Lower leg skin (tissue), 4 donors: ENCODE measurements at regions not wholly inside any gene's neighbourhood (a gene's known extent, or its start where the extent isn't known, plus 50 kb on each side); places are given as distances from the start of the nearest gene placed in this dataset.

Experiments
- DNase-seq, 2 donors: peaks; one replicate each; pipeline ENCODE4 v3.0.0-alpha.2; 2019; ENCODE audit warnings: low spot score in 2 of 2
- H3K4me3 ChIP-seq: fragments of 200-600 bp; sonication (generic); 2 replicates; pipeline ENCODE4 v1.5.1; 2017; ENCODE audit warnings: mild to moderate bottlenecking, low read depth; ENCODE audit not compliant: poor library complexity, severe bottlenecking
- POLR2A ChIP-seq, 2 donors: fragments of 450-650 bp; IDR thresholded peaks; one replicate each; pipeline ENCODE4 v1.6.1; 2016 to 2017; ENCODE audit warnings: antibody characterized with exemption in 2 of 2, mild to moderate bottlenecking in 1 of 2, moderate library complexity in 1 of 2
- WGBS, 2 donors: methylation state at CpG; one replicate each; pipeline ENCODE4 v1.1.5; 2018; 5-methylcytosine and 5-hydroxymethylcytosine counted together
- intact Hi-C: fragments of 100-400 bp; cut with DNase I; formaldehyde crosslinking; loops from one replicate; pipeline ENCODE4 v1.15.0; 2023; ENCODE audit warnings: low total_unique reads
- TF ChIP-seq, protein P1 (sequence below), 3 donors: fragments of 450-650 bp; IDR thresholded peaks; one replicate each; pipeline ENCODE4 v1.5.1; 2016; ENCODE audit warnings: antibody characterized with exemption in 3 of 3, mild to moderate bottlenecking in 3 of 3, moderate library complexity in 2 of 3

DNA sequence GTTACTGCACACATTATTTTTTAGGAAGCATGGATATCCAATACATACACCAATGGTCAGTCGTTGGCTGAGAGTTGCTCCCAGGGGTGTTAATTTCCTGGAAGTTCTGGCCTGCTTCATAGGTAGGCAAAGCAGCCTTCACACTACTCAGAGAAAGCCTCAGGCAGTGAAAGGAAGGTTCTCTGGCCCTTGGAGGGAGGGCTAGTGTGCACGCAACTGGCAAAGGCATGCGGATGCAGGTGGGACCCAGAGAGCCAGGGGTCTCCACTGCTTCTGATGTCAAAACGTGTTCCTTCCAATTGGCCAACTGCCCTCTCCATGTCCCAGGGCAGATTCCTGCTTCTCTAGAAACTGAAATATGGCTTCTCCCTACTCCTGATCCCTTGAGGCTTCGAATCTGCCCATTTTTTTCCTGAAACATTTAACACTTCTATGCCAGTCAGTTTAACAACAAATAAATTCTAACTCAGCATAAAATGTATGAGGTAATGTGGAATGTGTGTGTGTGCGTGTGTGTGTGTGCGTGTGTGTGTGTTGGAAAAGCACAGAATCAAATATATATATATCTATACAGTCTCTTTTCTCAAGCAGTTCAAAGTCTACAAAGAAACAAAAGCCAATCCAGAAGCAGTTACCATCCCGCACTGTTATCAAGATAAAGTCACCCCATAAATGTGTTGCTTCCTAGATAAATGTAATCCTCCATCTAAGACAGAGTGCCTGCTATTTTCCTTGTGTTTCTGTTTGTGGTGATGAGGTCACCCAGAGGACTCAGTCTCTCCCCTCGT, 94.0 kb upstream of the HIVEP1 start:
- no peak for DNase-seq
- 47% methylated on average over 9 of the region's 9 CpGs for WGBS, 2 donors

DNA sequence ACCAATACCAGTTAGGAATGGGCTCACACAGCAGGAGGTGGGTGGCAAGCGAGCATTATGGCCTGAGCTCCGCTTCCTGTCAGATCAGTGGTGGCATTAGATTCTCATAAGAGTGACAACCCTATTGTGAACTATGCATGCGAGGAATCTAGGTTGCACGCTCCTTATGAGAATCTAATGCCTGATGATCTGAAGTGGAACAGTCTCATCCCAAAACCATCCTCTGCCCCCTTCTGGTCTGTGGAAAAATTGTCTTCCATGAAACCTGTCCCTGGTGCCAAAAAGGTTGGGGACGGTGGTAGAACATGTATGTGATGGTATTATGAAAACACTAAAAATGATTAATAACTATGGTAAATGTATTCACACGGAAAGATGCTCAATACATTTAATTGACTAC, 99.7 kb upstream of the HIVEP1 start:
- no peak for DNase-seq
- intact Hi-C loops, result no loop called here
- WGBS, 2 donors, result 86 to 90% methylated on average over 6 of the region's 6 CpGs
- no peak overlapping the region for H3K4me3 ChIP-seq
- TF ChIP-seq, protein P1, sequence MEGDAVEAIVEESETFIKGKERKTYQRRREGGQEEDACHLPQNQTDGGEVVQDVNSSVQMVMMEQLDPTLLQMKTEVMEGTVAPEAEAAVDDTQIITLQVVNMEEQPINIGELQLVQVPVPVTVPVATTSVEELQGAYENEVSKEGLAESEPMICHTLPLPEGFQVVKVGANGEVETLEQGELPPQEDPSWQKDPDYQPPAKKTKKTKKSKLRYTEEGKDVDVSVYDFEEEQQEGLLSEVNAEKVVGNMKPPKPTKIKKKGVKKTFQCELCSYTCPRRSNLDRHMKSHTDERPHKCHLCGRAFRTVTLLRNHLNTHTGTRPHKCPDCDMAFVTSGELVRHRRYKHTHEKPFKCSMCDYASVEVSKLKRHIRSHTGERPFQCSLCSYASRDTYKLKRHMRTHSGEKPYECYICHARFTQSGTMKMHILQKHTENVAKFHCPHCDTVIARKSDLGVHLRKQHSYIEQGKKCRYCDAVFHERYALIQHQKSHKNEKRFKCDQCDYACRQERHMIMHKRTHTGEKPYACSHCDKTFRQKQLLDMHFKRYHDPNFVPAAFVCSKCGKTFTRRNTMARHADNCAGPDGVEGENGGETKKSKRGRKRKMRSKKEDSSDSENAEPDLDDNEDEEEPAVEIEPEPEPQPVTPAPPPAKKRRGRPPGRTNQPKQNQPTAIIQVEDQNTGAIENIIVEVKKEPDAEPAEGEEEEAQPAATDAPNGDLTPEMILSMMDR (IDR thresholded peaks at IDR 0.05), result no peak
- no peak for TF ChIP-seq POLR2A (IDR thresholded peaks at IDR 0.05)

More for the DNA sequence above, 94.0 kb upstream of the HIVEP1 start:
- H3K4me3 ChIP-seq, result no peak overlapping the region
- TF ChIP-seq POLR2A (IDR thresholded peaks at IDR 0.05), result no peak
- TF ChIP-seq, protein P1 (IDR thresholded peaks at IDR 0.05), result no peak
- intact Hi-C loops, result no loop called here

- WGBS, 2 donors, result 76 to 78% methylated on average over 1 of the region's 1 CpG
- no peak for DNase-seq
- no peak overlapping the region for H3K4me3 ChIP-seq
- intact Hi-C loops, result no loop called here
- TF ChIP-seq POLR2A (IDR thresholded peaks at IDR 0.05), result no peak
- TF ChIP-seq, protein P1 (IDR thresholded peaks at IDR 0.05), result no peak
Measured at GRCh38 chr6:11911538-11911937, 100.6 kb upstream of the HIVEP1 start.

- DNase-seq, result no peak
- 83 to 86% methylated on average over 7 of the region's 7 CpGs for WGBS, 2 donors
- H3K4me3 ChIP-seq, result no peak overlapping the region
- intact Hi-C loops, result no loop called here
- no peak for TF ChIP-seq POLR2A (IDR thresholded peaks at IDR 0.05)
- TF ChIP-seq, protein P1 (IDR thresholded peaks at IDR 0.05), result no peak
Measured at GRCh38 chr6:11909696-11910132, 102.4 kb upstream of the HIVEP1 start.

DNA sequence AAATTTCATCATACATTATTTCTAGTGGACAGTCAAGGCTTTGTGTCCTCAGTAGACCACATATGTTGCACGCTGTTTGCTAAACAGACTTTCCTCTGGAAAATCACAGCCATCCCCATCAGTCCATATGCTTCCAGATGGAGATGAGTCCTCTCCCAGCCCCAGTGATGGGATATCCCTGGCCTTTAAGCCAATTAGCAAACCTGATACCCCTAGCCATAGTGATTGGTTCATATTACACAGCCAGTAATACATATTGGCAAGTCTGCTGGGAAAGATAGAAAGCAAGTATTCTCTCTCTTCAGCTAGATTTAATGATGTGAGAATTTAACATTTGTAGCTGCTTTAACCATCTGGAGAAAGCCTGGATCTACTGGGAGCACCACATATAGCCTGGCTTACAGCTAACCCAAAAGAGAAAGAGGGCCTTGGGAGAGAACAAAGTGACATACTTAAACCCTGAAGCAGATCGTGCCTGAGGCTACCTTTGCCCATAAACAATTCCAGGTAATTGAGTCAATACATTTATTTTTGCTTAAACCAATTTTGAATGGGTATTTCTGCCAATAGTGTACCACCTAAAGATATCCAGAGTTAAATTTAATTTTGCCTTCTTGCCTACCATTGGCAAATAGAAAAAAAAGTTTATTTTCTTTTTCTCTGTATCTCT, 103.5 kb upstream of the HIVEP1 start:
- no peak overlapping the region for H3K4me3 ChIP-seq
- TF ChIP-seq POLR2A (IDR thresholded peaks at IDR 0.05), result no peak
- TF ChIP-seq, protein P1 (IDR thresholded peaks at IDR 0.05), result no peak
- intact Hi-C loops, result no loop called here
- WGBS, 2 donors, result 79 to 80% methylated on average over 2 of the region's 2 CpGs
- no peak for DNase-seq
